D721Med (cell line): ENCODE measurements at regions not wholly inside any gene's neighbourhood (a gene's known extent, or its start where the extent isn't known, plus 50 kb on each side); places are given as distances from the start of the nearest gene placed in this dataset.

Source experiments
- DNase-seq: peaks from one replicate; pipeline ENCODE4 v3.0.0; 2011; ENCODE audit warnings: low spot score; ENCODE audit not compliant: insufficient read length
- FAIRE-seq: peaks from 2 replicates; lab custom pipeline; 2011; peaks lifted over from hg19 to GRCh38; lab: Jason Lieb, UNC
- CTCF ChIP-seq: IDR thresholded peaks from 2 replicates; pipeline ENCODE4 v1.5.1; 2012; ENCODE audit warnings: mild to moderate bottlenecking, control low read depth; ENCODE audit not compliant: insufficient read depth; ENCODE audit errors: missing control alignments

GRCh38 chr3:104763007-104763406 lies 603.7 kb upstream of the ALCAM start:
- FAIRE-seq (no peak), DNase-seq (no peak)
- TF ChIP-seq CTCF, result no peak

- DNase-seq (no peak), FAIRE-seq (no peak)
- no peak for TF ChIP-seq CTCF
Measured at GRCh38 chr3:104764496-104764895, 602.2 kb upstream of the ALCAM start.

- no peak for DNase-seq
- FAIRE-seq, result no peak
- no peak for TF ChIP-seq CTCF
Measured at GRCh38 chr3:104768886-104769285, 597.8 kb upstream of the ALCAM start.

- DNase-seq, result no peak
- FAIRE-seq, result no peak
- no peak for TF ChIP-seq CTCF
Measured at GRCh38 chr3:104779324-104779723, 587.4 kb upstream of the ALCAM start.

- TF ChIP-seq CTCF, result no peak
- FAIRE-seq (no peak), DNase-seq (no peak)
Measured at GRCh38 chr3:104781112-104781511, 585.6 kb upstream of the ALCAM start.

- TF ChIP-seq CTCF, result no peak
- no peak for DNase-seq
- no peak for FAIRE-seq
Measured at GRCh38 chr3:104785947-104786346, 580.8 kb upstream of the ALCAM start.

GRCh38 chr3:104787306-104787705 lies 579.4 kb upstream of the ALCAM start:
- no peak for DNase-seq
- FAIRE-seq, result no peak
- no peak for TF ChIP-seq CTCF
